ENCODE measurements at regions not wholly inside any gene's neighbourhood (a gene's known extent, or its start where the extent isn't known, plus 50 kb on each side); places are given as distances from the start of the nearest gene placed in this dataset.

DNA sequence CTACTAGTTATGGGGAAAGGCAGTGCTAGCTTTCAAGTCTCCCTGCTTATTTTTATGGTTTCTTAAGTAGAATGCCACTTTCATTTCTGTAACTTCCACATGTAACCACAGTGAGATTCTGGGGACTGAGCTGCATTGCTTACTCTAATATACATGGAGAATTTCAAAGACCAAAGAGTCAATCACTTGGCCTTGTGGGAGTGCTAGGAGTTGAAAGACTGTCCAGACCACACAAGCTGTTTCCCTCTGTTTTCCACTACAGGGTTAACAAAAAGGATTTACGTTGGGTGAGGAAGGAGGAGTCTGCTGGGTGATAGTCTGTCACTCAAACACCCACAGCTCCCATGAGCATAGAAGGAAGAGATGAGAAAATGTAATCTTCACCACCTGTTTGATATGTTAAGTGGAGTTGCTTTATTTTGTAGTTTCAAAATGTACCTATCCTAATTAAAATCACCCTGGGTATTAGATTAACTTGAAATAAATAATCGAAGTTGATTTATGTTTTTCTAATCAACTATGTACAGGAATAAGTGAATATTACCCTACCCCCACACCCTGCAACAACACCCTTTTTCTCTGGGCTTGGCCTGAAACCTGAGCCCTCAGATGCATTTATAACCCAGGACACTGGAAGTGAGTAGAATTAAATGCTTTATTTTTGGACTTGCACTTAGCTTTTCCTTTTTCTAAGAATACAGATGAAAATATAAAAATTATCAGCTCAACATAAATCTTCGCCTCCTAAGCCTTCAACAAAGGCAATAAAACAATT, 225.8 kb upstream of the SLC10A2 start:
- Histone ChIP-seq H3K56ac (ENCODE audit: extremely low read depth, insufficient read depth, low read length) (no peak overlapping the region), H3K27ac (ENCODE audit: insufficient read depth, low read length) (no peak overlapping the region), H3K4me1 (ENCODE audit: control insufficient read depth, insufficient read depth, low read length) (no peaks in the 10 kb centered on the region), H3K14ac (replicated peaks; ENCODE audit: low read depth, low read length) (no peak overlapping the region), H2BK5ac (ENCODE audit: low read depth, low read length, poor library complexity, severe bottlenecking) (no peak overlapping the region), H2BK15ac (ENCODE audit: low read depth, low read length) (no peak overlapping the region), H4K91ac (ENCODE audit: insufficient read depth, low read depth, low read length) (no peak overlapping the region), H3K4me2 (ENCODE audit: low read depth, low read length) (no peak overlapping the region), H2BK120ac (ENCODE audit: low read depth, low read length) (no peak overlapping the region), H3K9me3 (ENCODE audit: control insufficient read depth, insufficient read depth, low read length) (peaks cover 6% of the 10 kb centered on the region), H3K4ac (ENCODE audit: low read depth, low read length) (no peak overlapping the region), H2AK9ac (replicated peaks; ENCODE audit: low read depth, low read length, poor library complexity) (no peak overlapping the region), H3K4me3 (ENCODE audit: insufficient read depth, low read depth, low read length) (no peak overlapping the region), H3K23ac (ENCODE audit: low read depth, low read length) (no peak overlapping the region), H3K79me1 (ENCODE audit: low read depth in 1 of 2, low read length in 2 of 2) (no peaks in the 10 kb centered on the region), H3K9ac (ENCODE audit: low read depth, low read length) (no peak overlapping the region), H2AK5ac (ENCODE audit: low read depth, low read length) (no peak overlapping the region), H3K36me3 (ENCODE audit: control insufficient read depth, insufficient read depth, low read length) (no peaks in the 10 kb centered on the region), H4K20me1 (ENCODE audit: insufficient read depth, low read length) (no peaks in the 10 kb centered on the region), H3K27me3 (ENCODE audit: control insufficient read depth, insufficient read depth, low read length) (no peaks in the 10 kb centered on the region), H3K9me1 (ENCODE audit: insufficient read depth, low read length) (no peaks in the 10 kb centered on the region), H2AFZ (replicated peaks; ENCODE audit: low read length, poor library complexity) (no peak overlapping the region), H4K8ac (ENCODE audit: low read depth in 2 of 2, low read length in 2 of 2) (no peak overlapping the region), H2BK20ac (ENCODE audit: low read depth, low read length) (no peak overlapping the region), H3K18ac (ENCODE audit: low read depth, low read length) (no peak overlapping the region), H4K5ac (ENCODE audit: low read depth, low read length) (no peak overlapping the region)
- intact Hi-C loops (cut with micrococcal nuclease) (no loop called here), dilution Hi-C loops (cut with HindIII; ENCODE audit: low sequenced_read_pairs, unreplicated experiment) (no loop called here), in situ Hi-C loops (cut with MboI; ENCODE audit: low sequenced_read_pairs) (no loop called here)
- BruUV-seq (replicated peaks), result no TSS peak
- ATAC-seq (ENCODE audit: low read depth), result no peak
- POLR2A ChIA-PET (ENCODE audit: unreplicated experiment), result no interaction called here
- DNase-seq, result no peak
- CTCF ChIA-PET, result no interaction called here
- TF ChIP-seq NFE2L2 (IDR thresholded peaks at IDR 0.05; ENCODE audit: low read depth, low read length), result no peak
- no peak for TF ChIP-seq POLR2A (IDR thresholded peaks at IDR 0.05; ENCODE audit: low read depth, low read length)
- TF ChIP-seq SMC3 (IDR thresholded peaks at IDR 0.05; ENCODE audit: low read depth, low read length), result no peak
- TF ChIP-seq RCOR1 (IDR thresholded peaks at IDR 0.05; ENCODE audit: insufficient replicate concordance, low read length), result no peak
- no peak for TF ChIP-seq MAFK (IDR thresholded peaks at IDR 0.05; ENCODE audit: low read depth, low read length)
- no peak for TF ChIP-seq MXI1 (IDR thresholded peaks at IDR 0.05; ENCODE audit: borderline replicate concordance, low read depth, low read length)
- TF ChIP-seq, protein P1, sequence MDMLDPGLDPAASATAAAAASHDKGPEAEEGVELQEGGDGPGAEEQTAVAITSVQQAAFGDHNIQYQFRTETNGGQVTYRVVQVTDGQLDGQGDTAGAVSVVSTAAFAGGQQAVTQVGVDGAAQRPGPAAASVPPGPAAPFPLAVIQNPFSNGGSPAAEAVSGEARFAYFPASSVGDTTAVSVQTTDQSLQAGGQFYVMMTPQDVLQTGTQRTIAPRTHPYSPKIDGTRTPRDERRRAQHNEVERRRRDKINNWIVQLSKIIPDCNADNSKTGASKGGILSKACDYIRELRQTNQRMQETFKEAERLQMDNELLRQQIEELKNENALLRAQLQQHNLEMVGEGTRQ (IDR thresholded peaks at IDR 0.05; ENCODE audit: low read depth, low read length), result no peak
- no peak for TF ChIP-seq RFX5 (IDR thresholded peaks at IDR 0.05; ENCODE audit: low read depth, low read length)
- TF ChIP-seq, protein P2, sequence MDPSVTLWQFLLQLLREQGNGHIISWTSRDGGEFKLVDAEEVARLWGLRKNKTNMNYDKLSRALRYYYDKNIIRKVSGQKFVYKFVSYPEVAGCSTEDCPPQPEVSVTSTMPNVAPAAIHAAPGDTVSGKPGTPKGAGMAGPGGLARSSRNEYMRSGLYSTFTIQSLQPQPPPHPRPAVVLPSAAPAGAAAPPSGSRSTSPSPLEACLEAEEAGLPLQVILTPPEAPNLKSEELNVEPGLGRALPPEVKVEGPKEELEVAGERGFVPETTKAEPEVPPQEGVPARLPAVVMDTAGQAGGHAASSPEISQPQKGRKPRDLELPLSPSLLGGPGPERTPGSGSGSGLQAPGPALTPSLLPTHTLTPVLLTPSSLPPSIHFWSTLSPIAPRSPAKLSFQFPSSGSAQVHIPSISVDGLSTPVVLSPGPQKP (IDR thresholded peaks at IDR 0.05; ENCODE audit: borderline replicate concordance, low read depth, low read length), result no peak
- TF ChIP-seq CHD1 (IDR thresholded peaks at IDR 0.05; ENCODE audit: low read depth, low read length), result no peak
- TF ChIP-seq FOS (IDR thresholded peaks at IDR 0.05; ENCODE audit: low read depth, low read length), result no peak
- no peak for TF ChIP-seq CEBPB (IDR thresholded peaks at IDR 0.05; ENCODE audit: low read depth, low read length)
- TF ChIP-seq RAD21 (IDR thresholded peaks at IDR 0.05; ENCODE audit: low read length), result no peak
- TF ChIP-seq MAZ (IDR thresholded peaks at IDR 0.05; ENCODE audit: borderline replicate concordance, low read depth, low read length), result no peak
- TF ChIP-seq, protein P3, sequence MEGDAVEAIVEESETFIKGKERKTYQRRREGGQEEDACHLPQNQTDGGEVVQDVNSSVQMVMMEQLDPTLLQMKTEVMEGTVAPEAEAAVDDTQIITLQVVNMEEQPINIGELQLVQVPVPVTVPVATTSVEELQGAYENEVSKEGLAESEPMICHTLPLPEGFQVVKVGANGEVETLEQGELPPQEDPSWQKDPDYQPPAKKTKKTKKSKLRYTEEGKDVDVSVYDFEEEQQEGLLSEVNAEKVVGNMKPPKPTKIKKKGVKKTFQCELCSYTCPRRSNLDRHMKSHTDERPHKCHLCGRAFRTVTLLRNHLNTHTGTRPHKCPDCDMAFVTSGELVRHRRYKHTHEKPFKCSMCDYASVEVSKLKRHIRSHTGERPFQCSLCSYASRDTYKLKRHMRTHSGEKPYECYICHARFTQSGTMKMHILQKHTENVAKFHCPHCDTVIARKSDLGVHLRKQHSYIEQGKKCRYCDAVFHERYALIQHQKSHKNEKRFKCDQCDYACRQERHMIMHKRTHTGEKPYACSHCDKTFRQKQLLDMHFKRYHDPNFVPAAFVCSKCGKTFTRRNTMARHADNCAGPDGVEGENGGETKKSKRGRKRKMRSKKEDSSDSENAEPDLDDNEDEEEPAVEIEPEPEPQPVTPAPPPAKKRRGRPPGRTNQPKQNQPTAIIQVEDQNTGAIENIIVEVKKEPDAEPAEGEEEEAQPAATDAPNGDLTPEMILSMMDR (conservative IDR thresholded peaks at IDR 0.05; ENCODE audit: low read depth, low read length), result no peak
- TF ChIP-seq BHLHE40 (IDR thresholded peaks at IDR 0.05; ENCODE audit: low read depth, low read length), result no peak
- whole genome bisulfite sequencing, 2 experiments (ENCODE audit: extremely low coverage in 2 of 2, insufficient read length in 1 of 2), result no CpG with 5 or more reads among the region's 3 CpGs

All from IMR-90 (cell line).